MM.1S (cell line): ENCODE measurements at regions not wholly inside any gene's neighbourhood (a gene's known extent, or its start where the extent isn't known, plus 50 kb on each side); places are given as distances from the start of the nearest gene placed in this dataset.

Experiments
- DNase-seq: peaks from one replicate; pipeline ENCODE4 v3.0.0-alpha.2; 2015
- H2AFZ ChIP-seq: fragments of 300-600 bp; sonication (generic); 2 replicates; pipeline ENCODE4 v1.6.0; 2016; ENCODE audit warnings: antibody characterized with exemption, low read length
- H3F3A ChIP-seq: fragments of 300-600 bp; sonication (generic); 2 replicates; pipeline ENCODE4 v1.6.1; 2016; ENCODE audit warnings: mild to moderate bottlenecking, antibody characterized with exemption, low read length, moderate library complexity, mixed read lengths; ENCODE audit not compliant: insufficient read depth
- H3K27ac ChIP-seq: fragments of 300-600 bp; sonication (generic); 2 replicates; pipeline ENCODE4 v1.5.1; 2016; ENCODE audit warnings: mild to moderate bottlenecking, low read length
- H3K27me3 ChIP-seq: fragments of 300-600 bp; sonication (generic); replicated peaks from 2 replicates; pipeline ENCODE4 v1.6.0; 2016; ENCODE audit warnings: low read length; ENCODE audit not compliant: insufficient read depth
- H3K36me3 ChIP-seq: fragments of 300-600 bp; sonication (generic); replicated peaks from 2 replicates; pipeline ENCODE4 v1.6.1; 2016; ENCODE audit warnings: mild to moderate bottlenecking, low read length, mixed read lengths; ENCODE audit not compliant: insufficient read depth
- H3K4me1 ChIP-seq: fragments of 300-600 bp; sonication (generic); 2 replicates; pipeline ENCODE4 v1.6.1; 2016; ENCODE audit warnings: low read length, mixed read lengths
- H3K4me2 ChIP-seq: fragments of 300-600 bp; sonication (generic); 2 replicates; pipeline ENCODE4 v1.6.0; 2016; ENCODE audit warnings: low read depth, low read length
- H3K4me3 ChIP-seq: fragments of 300-600 bp; sonication (generic); 2 replicates; pipeline ENCODE4 v1.5.1; 2016; ENCODE audit warnings: low read length, mixed read lengths
- H3K79me2 ChIP-seq: fragments of 300-600 bp; sonication (generic); 2 replicates; pipeline ENCODE4 v1.6.1; 2016; ENCODE audit warnings: mixed run types, low read length, mixed read lengths
- H3K9ac ChIP-seq: fragments of 300-600 bp; sonication (generic); 2 replicates; pipeline ENCODE4 v1.6.1; 2016; ENCODE audit warnings: low read length, mixed read lengths
- H3K9me2 ChIP-seq: fragments of 300-600 bp; sonication (generic); replicated peaks from 2 replicates; pipeline ENCODE4 v1.6.1; 2016; ENCODE audit warnings: mild to moderate bottlenecking, low read length, mixed read lengths; ENCODE audit not compliant: insufficient read depth
- H3K9me3 ChIP-seq: fragments of 300-600 bp; sonication (generic); replicated peaks from 2 replicates; pipeline ENCODE4 v1.6.1; 2016; ENCODE audit warnings: mild to moderate bottlenecking, low read length, mixed read lengths; ENCODE audit not compliant: insufficient read depth
- H4K20me1 ChIP-seq: fragments of 300-600 bp; sonication (generic); 2 replicates; pipeline ENCODE4 v1.6.1; 2016; ENCODE audit warnings: mild to moderate bottlenecking, low read length, moderate library complexity, mixed read lengths; ENCODE audit not compliant: insufficient read depth
- EZH2 ChIP-seq: fragments of 300-600 bp; sonication (generic); optimal IDR thresholded peaks from 2 replicates; pipeline ENCODE3; 2017; ENCODE audit warnings: low read depth, mild to moderate bottlenecking, antibody characterized with exemption, low read length, mixed read lengths
- EZH2phosphoT487 ChIP-seq: fragments of 300-600 bp; sonication (generic); IDR thresholded peaks from 2 replicates; pipeline ENCODE4 v1.6.1; 2018; ENCODE audit warnings: antibody characterized with exemption, low read length
- TF ChIP-seq, protein P1 (sequence below): fragments of 300-600 bp; sonication (generic); IDR thresholded peaks from 2 replicates; pipeline ENCODE4 v1.5.1; 2016; ENCODE audit warnings: antibody characterized with exemption, low read length, mixed read lengths

DNA sequence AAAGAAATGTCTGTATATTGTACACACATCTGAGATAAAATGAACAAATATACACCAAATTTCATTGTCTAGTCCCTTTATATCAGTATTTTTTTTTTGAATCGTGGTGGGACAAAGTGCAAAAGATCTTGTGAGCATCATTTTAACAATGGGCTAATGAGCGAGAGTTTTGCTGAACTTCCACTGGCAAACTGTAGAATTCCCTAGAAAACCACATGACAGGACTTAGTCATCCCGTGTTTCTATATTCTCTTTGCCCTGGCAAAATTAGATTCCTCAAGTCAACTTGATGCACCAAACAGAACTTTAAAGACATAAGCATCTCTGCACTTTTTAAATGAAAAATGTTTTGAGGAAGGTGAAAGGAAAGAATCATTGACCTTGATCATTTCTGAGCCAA, 488.2 kb upstream of the PTBP2 start:
- Histone ChIP-seq H3K4me2 (no peak overlapping the region), H3F3A (no peaks in the 10 kb centered on the region), H3K9me2 (no peaks in the 10 kb centered on the region), H3K79me2 (no peaks in the 10 kb centered on the region), H3K27me3 (no peaks in the 10 kb centered on the region), H3K4me3 (no peak overlapping the region), H2AFZ (no peak overlapping the region), H3K9me3 (no peaks in the 10 kb centered on the region), H3K9ac (no peak overlapping the region), H3K4me1 (no peaks in the 10 kb centered on the region), H3K27ac (no peak overlapping the region), H3K36me3 (no peaks in the 10 kb centered on the region), H4K20me1 (no peaks in the 10 kb centered on the region)
- DNase-seq: no peak
- TF ChIP-seq EZH2phosphoT487: no peak
- no peak for TF ChIP-seq EZH2
- TF ChIP-seq, protein P1, sequence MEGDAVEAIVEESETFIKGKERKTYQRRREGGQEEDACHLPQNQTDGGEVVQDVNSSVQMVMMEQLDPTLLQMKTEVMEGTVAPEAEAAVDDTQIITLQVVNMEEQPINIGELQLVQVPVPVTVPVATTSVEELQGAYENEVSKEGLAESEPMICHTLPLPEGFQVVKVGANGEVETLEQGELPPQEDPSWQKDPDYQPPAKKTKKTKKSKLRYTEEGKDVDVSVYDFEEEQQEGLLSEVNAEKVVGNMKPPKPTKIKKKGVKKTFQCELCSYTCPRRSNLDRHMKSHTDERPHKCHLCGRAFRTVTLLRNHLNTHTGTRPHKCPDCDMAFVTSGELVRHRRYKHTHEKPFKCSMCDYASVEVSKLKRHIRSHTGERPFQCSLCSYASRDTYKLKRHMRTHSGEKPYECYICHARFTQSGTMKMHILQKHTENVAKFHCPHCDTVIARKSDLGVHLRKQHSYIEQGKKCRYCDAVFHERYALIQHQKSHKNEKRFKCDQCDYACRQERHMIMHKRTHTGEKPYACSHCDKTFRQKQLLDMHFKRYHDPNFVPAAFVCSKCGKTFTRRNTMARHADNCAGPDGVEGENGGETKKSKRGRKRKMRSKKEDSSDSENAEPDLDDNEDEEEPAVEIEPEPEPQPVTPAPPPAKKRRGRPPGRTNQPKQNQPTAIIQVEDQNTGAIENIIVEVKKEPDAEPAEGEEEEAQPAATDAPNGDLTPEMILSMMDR: no peak

DNA sequence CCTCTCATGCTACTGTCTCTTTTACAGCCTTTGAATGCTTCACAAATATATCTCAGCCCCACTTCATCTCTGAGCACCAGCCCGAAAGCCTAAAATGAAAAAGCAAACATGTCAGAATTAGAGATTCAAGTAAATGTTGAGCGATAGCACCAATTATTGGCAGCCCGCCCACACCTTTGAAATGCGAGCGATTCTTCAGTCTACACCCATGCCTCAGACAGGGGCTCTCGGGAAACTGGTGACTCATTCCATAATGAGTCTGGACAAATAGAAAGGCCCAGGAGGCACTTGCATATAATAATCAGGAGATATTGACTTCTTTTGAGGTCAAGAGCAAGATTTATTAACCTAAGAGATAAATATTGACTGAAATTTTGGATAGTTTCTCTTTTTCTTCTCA, 487.3 kb upstream of the PTBP2 start:
- no peaks in the 10 kb centered on the region for H3K9me3 ChIP-seq
- H3K4me1 ChIP-seq: no peaks in the 10 kb centered on the region
- H3F3A ChIP-seq: no peaks in the 10 kb centered on the region
- H3K4me2 ChIP-seq: no peak overlapping the region
- H3K9ac ChIP-seq: no peak overlapping the region
- no peak overlapping the region for H3K27ac ChIP-seq
- no peaks in the 10 kb centered on the region for H3K27me3 ChIP-seq
- H3K9me2 ChIP-seq: no peaks in the 10 kb centered on the region
- H3K79me2 ChIP-seq: no peaks in the 10 kb centered on the region
- no peaks in the 10 kb centered on the region for H4K20me1 ChIP-seq
- no peak overlapping the region for H2AFZ ChIP-seq
- no peak for DNase-seq
- TF ChIP-seq, protein P1: no peak
- TF ChIP-seq EZH2phosphoT487 (no peak), EZH2 (no peak)
- no peaks in the 10 kb centered on the region for H3K36me3 ChIP-seq
- H3K4me3 ChIP-seq: no peak overlapping the region

DNA sequence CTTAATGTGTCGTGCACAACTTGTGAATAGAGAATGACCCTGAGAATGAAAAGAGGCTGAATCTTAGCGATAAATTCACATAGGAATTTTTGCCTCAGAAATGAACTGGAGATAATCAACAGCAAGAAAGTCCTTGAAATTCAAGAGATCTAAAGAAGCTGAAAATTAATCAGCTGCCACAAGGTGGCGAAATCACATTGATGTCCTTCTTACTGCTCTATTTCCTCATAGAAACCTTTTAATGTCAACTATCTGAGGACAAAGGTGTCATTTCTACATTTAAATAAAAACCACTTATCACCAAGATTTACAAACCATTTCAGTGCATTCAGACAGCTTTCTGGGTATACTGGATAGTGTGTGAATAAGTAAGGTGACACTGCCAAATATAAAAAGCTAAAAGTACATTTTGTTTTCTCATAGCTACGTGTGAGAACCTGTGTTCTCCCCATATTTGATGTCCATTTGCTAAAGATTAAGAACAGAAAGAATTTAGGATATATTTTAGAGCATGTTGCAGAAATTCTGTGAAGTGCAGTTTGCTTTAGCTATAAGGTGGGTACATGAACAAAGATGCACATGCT, 485.3 kb upstream of the PTBP2 start:
- no peaks in the 10 kb centered on the region for H3K9me2 ChIP-seq
- no peak overlapping the region for H3K4me3 ChIP-seq
- TF ChIP-seq, protein P1: peak; percentile 37
- TF ChIP-seq EZH2phosphoT487: no peak
- H3K27ac ChIP-seq: no peak overlapping the region
- no peaks in the 10 kb centered on the region for H3K27me3 ChIP-seq
- H3K9ac ChIP-seq: no peak overlapping the region
- no peaks in the 10 kb centered on the region for H3F3A ChIP-seq
- H4K20me1 ChIP-seq: no peaks in the 10 kb centered on the region
- peak; percentile 15 for DNase-seq
- no peaks in the 10 kb centered on the region for H3K9me3 ChIP-seq
- H3K36me3 ChIP-seq: no peaks in the 10 kb centered on the region
- H2AFZ ChIP-seq: no peak overlapping the region
- no peak overlapping the region for H3K4me2 ChIP-seq
- H3K4me1 ChIP-seq: no peaks in the 10 kb centered on the region
- H3K79me2 ChIP-seq: no peaks in the 10 kb centered on the region
